ENCODE measurements at regions not wholly inside any gene's neighbourhood (a gene's known extent, or its start where the extent isn't known, plus 50 kb on each side); places are given as distances from the start of the nearest gene placed in this dataset.
"Not testable (repeated sequence)": the region's sequence is repeated elsewhere in the genome, so short reads cannot be mapped to it uniquely, and the experiment has no call there.

- no peak for DNase-seq (ENCODE audit: low read depth)
These were observed 576.5 kb upstream of the SLITRK5 start for GRCh38 chr13:87094646-87095045.

- DNase-seq (ENCODE audit: low read depth), result no peak
These were observed 570.7 kb upstream of the SLITRK5 start for GRCh38 chr13:87100431-87100830.

GRCh38 chr13:87107651-87108050 is 563.5 kb upstream of the SLITRK5 start:
- no peak for DNase-seq (ENCODE audit: low read depth)

GRCh38 chr13:87120476-87120875 is 550.7 kb upstream of the SLITRK5 start:
- no peak for DNase-seq (ENCODE audit: low read depth)

- DNase-seq (ENCODE audit: low read depth), result no peak
These were observed 548.6 kb upstream of the SLITRK5 start for GRCh38 chr13:87122551-87122950.

GRCh38 chr13:87123987-87124784 is 547.0 kb upstream of the SLITRK5 start:
- DNase-seq (ENCODE audit: low read depth), result peak; percentile 70

- no peak for DNase-seq (ENCODE audit: low read depth)
These were observed 546.4 kb upstream of the SLITRK5 start for GRCh38 chr13:87124785-87125074.

- DNase-seq (ENCODE audit: low read depth), result no peak
These were observed 543.1 kb upstream of the SLITRK5 start for GRCh38 chr13:87128036-87128435.

GRCh38 chr13:87128491-87128890 is 542.7 kb upstream of the SLITRK5 start:
- no peak for DNase-seq (ENCODE audit: low read depth)

- DNase-seq (ENCODE audit: low read depth), result no peak
These were observed 541.4 kb upstream of the SLITRK5 start for GRCh38 chr13:87129602-87130300.

GRCh38 chr13:87130423-87130822 is 540.7 kb upstream of the SLITRK5 start:
- no peak for DNase-seq (ENCODE audit: low read depth)

- DNase-seq (ENCODE audit: low read depth), result no peak
These were observed 539.6 kb upstream of the SLITRK5 start for GRCh38 chr13:87131611-87132010.

- DNase-seq (ENCODE audit: low read depth), result no peak
These were observed 532.3 kb upstream of the SLITRK5 start for GRCh38 chr13:87138866-87139265.

- no peak for DNase-seq (ENCODE audit: low read depth)
These were observed 524.1 kb upstream of the SLITRK5 start for GRCh38 chr13:87147076-87147475.

GRCh38 chr13:87153371-87153770 is 517.8 kb upstream of the SLITRK5 start:
- no peak for DNase-seq (ENCODE audit: low read depth)

GRCh38 chr13:87166348-87166747 is 504.8 kb upstream of the SLITRK5 start:
- no peak for DNase-seq (ENCODE audit: low read depth)

- DNase-seq (ENCODE audit: low read depth), result no peak
These were observed 502.8 kb upstream of the SLITRK5 start for GRCh38 chr13:87168390-87168789.

GRCh38 chr13:87169337-87169736 is 501.8 kb upstream of the SLITRK5 start:
- no peak for DNase-seq (ENCODE audit: low read depth)

GRCh38 chr13:87172166-87172835 is 498.9 kb upstream of the SLITRK5 start:
- no peak for DNase-seq (ENCODE audit: low read depth)

GRCh38 chr13:87185138-87185537 is 486.0 kb upstream of the SLITRK5 start:
- not testable (repeated sequence) for DNase-seq (ENCODE audit: low read depth)

GRCh38 chr13:87186647-87187046 is 484.5 kb upstream of the SLITRK5 start:
- DNase-seq (ENCODE audit: low read depth), result not testable (repeated sequence)

- not testable (repeated sequence) for DNase-seq (ENCODE audit: low read depth)
These were observed 479.7 kb upstream of the SLITRK5 start for GRCh38 chr13:87191485-87191884.

GRCh38 chr13:87198371-87198770 is 472.8 kb upstream of the SLITRK5 start:
- no peak for DNase-seq (ENCODE audit: low read depth)

Measured in CMK (cell line).